Psoas muscle (tissue), 7 donors: ENCODE measurements at regions not wholly inside any gene's neighbourhood (a gene's known extent, or its start where the extent isn't known, plus 50 kb on each side); places are given as distances from the start of the nearest gene placed in this dataset.

Source experiments
- ATAC-seq, 4 donors: fragments of 200-7000 bp; cut with Tn5 transposase; one replicate each; pipeline ENCODE4 v1.9.1; 2020; ENCODE audit warnings: moderate library complexity in 3 of 4, mild to moderate bottlenecking in 2 of 4
- DNase-seq, 2 donors: peaks; one replicate each; pipeline ENCODE4 v3.0.0-alpha.2; 2020
- H3K27ac ChIP-seq: fragments of 200-600 bp; one replicate; pipeline ENCODE4 v1.8.0; 2022
- H3K27me3 ChIP-seq, 3 donors: fragments of 200-600 bp in 1 of 3; one replicate each; pipeline versions ENCODE4 v1.6.1 to v1.8.0; 2013 to 2022; ENCODE audit warnings: low read length in 2 of 3, mild to moderate bottlenecking in 2 of 3, moderate library complexity in 1 of 3; ENCODE audit not compliant: insufficient read depth in 3 of 3
- H3K36me3 ChIP-seq, 2 donors: fragments of 200-600 bp in 1 of 2; one replicate each; pipeline versions ENCODE4 v1.6.1 to v1.8.0; 2013 to 2022; ENCODE audit warnings: low read depth in 1 of 2, mild to moderate bottlenecking in 1 of 2, moderate library complexity in 1 of 2; ENCODE audit not compliant: insufficient read depth in 1 of 2
- H3K4me1 ChIP-seq: fragments of 200-600 bp; one replicate; pipeline ENCODE4 v1.8.0; 2022
- H3K4me3 ChIP-seq: fragments of 200-600 bp; one replicate; pipeline ENCODE4 v1.8.0; 2022; ENCODE audit warnings: mild to moderate bottlenecking
- H3K9me3 ChIP-seq: fragments of 200-600 bp; one replicate; pipeline ENCODE4 v1.8.0; 2022
- CTCF ChIP-seq: fragments of 200-600 bp; IDR thresholded peaks from one replicate; pipeline ENCODE4 v1.8.0; 2022; ENCODE audit warnings: antibody characterized with exemption
- WGBS, 3 donors: extraction: QIAGEN DNeasy Blood & Tissue Kit; methylation state at CpG; one replicate each; pipeline versions ENCODE4 v1.1.6 to v1.1.7; 2013; 5-methylcytosine and 5-hydroxymethylcytosine counted together
- intact Hi-C, 2 donors: fragments of 100-400 bp; cut with DNase I; formaldehyde crosslinking; loops; one replicate each; pipeline versions ENCODE4 v1.11.0 to v1.14.2; 2022
- donor health status: healthy with polysubstance abuse.
- donor health status: DM: no; HTN: no; CAD: no; lungs with moderate emphysema.
- donor health status: Bipolar disorder and iron deficiency.
- donor health status: healthy.
- donor health status: DM: yes; HTN: yes; CAD: no.
- donor health status: DM: no; HTN: no; CAD: no.
- donor health status: DM: yes; HTN: yes; CAD: no.

DNA sequence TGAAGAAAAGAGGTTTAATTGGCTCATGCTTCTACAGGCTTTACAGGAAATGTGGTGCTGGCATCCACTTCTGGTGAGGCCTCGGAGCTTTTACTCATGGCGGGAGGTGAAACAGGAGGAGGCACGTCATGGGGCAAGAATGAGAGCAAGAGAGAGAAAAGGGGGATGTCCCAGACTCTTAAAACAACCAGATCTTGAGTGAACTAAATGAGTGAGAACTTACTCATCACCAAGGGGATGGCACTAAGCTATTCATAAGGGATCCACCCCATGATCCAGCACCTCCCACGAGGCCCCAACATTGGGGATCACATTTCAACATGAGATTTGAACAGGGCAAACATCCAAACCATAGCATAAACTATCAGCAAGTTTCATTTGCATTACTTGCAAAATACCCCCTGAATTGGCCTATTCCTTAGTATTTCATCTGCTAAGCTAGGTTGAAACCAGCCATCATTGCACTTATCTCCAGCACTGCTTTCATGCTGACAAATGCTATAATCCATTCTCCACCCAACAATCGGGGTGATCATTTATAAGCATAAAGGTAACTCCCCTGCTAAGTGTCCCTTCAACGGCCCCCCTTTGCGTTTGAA, 179.0 kb downstream of the NOC3L start:
- Histone ChIP-seq H3K9me3 (no peaks in the 10 kb centered on the region), H3K27me3 (no peaks in the 10 kb centered on the region), H3K4me3 (no peak overlapping the region), H3K4me1 (no peaks in the 10 kb centered on the region), H3K27ac (no peak overlapping the region), H3K36me3 (no peaks in the 10 kb centered on the region)
- no peak for DNase-seq
- ATAC-seq = no peak
- WGBS, 3 donors = 89 to 94% (median 94%) methylated on average over 7 of the region's 7 CpGs
- intact Hi-C loops = no loop called here
- no peak for TF ChIP-seq CTCF

- 91 to 95% (median 94%) methylated on average over 2 of the region's 2 CpGs for WGBS, 3 donors
- intact Hi-C loops = no loop called here
Measured at GRCh38 chr10:94186722-94187121, 176.0 kb downstream of the NOC3L start.

GRCh38 chr10:94192333-94192732, 170.4 kb downstream of the NOC3L start:
- Histone ChIP-seq H3K4me3 (no peak overlapping the region), H3K9me3 (no peaks in the 10 kb centered on the region), H3K27ac (no peak overlapping the region), H3K4me1 (no peaks in the 10 kb centered on the region), H3K27me3 (no peaks in the 10 kb centered on the region), H3K36me3 (no peaks in the 10 kb centered on the region)
- WGBS, 3 donors = 69 to 72% (median 71%) methylated on average over 3 of the region's 3 CpGs
- DNase-seq (no peak), ATAC-seq (no peak)
- intact Hi-C loops = no loop called here
- TF ChIP-seq CTCF = no peak

More at GRCh38 chr10:94186722-94187121, 176.0 kb downstream of the NOC3L start:
- no peaks in the 10 kb centered on the region for H3K36me3 ChIP-seq
- H3K4me1 ChIP-seq = no peaks in the 10 kb centered on the region
- H3K27ac ChIP-seq = no peak overlapping the region
- no peak for DNase-seq
- no peak overlapping the region for H3K4me3 ChIP-seq
- no peaks in the 10 kb centered on the region for H3K27me3 ChIP-seq
- no peak for ATAC-seq
- TF ChIP-seq CTCF = no peak
- no peaks in the 10 kb centered on the region for H3K9me3 ChIP-seq

DNA sequence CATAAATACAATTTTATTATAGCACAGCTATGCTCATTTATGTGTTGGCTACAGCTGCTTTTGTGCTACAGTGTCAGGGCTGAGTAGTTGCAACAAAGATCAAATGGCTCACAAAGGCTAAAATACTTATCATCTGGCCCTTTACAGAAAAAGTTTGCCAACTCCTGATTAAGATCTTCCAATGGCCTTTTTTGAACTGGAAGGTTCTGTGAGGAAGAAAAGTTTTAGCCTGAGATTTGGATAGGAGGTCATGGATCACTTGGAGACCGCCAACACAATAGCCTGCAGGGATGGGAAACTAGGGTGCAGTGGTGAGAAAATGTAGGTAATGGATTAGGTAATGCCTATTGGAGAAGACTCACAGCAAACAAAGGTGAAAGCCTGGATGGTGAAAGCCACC, 169.8 kb downstream of the NOC3L start:
- DNase-seq (no peak), ATAC-seq (no peak)
- Histone ChIP-seq H3K27ac (no peak overlapping the region), H3K36me3 (no peaks in the 10 kb centered on the region), H3K9me3 (no peaks in the 10 kb centered on the region), H3K27me3 (no peaks in the 10 kb centered on the region), H3K4me3 (no peak overlapping the region), H3K4me1 (no peaks in the 10 kb centered on the region)
- 89 to 97% (median 91%) methylated on average over 1 of the region's 1 CpG for WGBS, 3 donors
- no peak for TF ChIP-seq CTCF
- intact Hi-C loops = no loop called here

DNA sequence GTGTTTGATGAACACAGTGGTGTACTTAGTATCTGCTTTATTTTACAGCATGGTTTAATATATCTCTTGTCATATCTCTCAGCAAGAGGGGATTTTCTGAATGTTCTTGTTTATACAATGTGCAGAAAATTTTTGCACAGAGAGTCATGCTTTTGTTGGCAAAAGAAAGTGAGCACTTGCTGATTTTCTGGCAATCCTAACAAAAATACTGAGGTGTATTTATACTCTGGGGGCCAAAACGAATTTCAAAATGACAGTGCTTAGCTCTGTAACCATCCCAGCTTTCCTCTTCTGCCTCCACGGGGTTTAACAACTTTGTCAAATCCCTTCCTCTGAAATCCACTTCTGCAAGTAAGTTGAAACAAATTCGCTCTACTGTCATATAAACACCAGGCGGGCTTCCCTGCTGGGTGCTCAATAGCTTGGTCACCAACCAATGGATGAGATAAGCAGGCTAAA, 169.2 kb downstream of the NOC3L start:
- no peaks in the 10 kb centered on the region for H3K4me1 ChIP-seq
- H3K4me3 ChIP-seq = no peak overlapping the region
- WGBS, 3 donors = 38 to 56% (median 48%) methylated on average over 4 of the region's 4 CpGs
- no peaks in the 10 kb centered on the region for H3K27me3 ChIP-seq
- TF ChIP-seq CTCF = no peak
- no peaks in the 10 kb centered on the region for H3K9me3 ChIP-seq
- no peak for ATAC-seq
- no peak overlapping the region for H3K27ac ChIP-seq
- intact Hi-C loops = no loop called here
- no peaks in the 10 kb centered on the region for H3K36me3 ChIP-seq
- DNase-seq = no peak
